ENCODE measurements at regions not wholly inside any gene's neighbourhood (a gene's known extent, or its start where the extent isn't known, plus 50 kb on each side); places are given as distances from the start of the nearest gene placed in this dataset.

- TF ChIP-seq ZNF146 (CRISPR knock-in tag; IDR thresholded peaks at IDR 0.05; ENCODE audit: unreplicated experiment) (no peak), NRF1 (conservative IDR thresholded peaks at IDR 0.05 in 1 of 2, IDR thresholded peaks at IDR 0.05 in 1 of 2) (no peak)
Measured at GRCh38 chr9:16178294-16178693, 625.5 kb downstream of the CCDC171 start (continued).

- H3K27me3 ChIP-seq (ENCODE audit: control insufficient read depth in 2 of 2, insufficient read depth in 2 of 2, low read length in 2 of 2), result no peaks in the 10 kb centered on the region
- ATAC-seq, result no peak
- no peak for DNase-seq (ENCODE audit: extremely low read depth in 1 of 4, low spot score in 3 of 4)
- H3K79me2 ChIP-seq (ENCODE audit: control insufficient read depth, insufficient read depth, low read length), result no peaks in the 10 kb centered on the region
- no peak for FAIRE-seq
- H3K36me3 ChIP-seq (ENCODE audit: control insufficient read depth, insufficient read depth, low read length), result no peaks in the 10 kb centered on the region
- in situ Hi-C loops (cut with MboI) (no loop called here), intact Hi-C loops (cut with micrococcal nuclease) (no loop called here)
- no peaks in the 10 kb centered on the region for H4K20me1 ChIP-seq (replicated peaks; ENCODE audit: control insufficient read depth, insufficient read depth, low read length)
- 0% methylated on average over 3 of the region's 5 CpGs for WGBS (ENCODE audit: insufficient coverage, low coverage, missing lambda C conversion rate)
- no TSS peak for BruUV-seq (replicated peaks)
- no peaks in the 10 kb centered on the region for H3K4me1 ChIP-seq (replicated peaks in 1 of 2; ENCODE audit: control insufficient read depth in 2 of 2, insufficient read depth in 2 of 2, low read length in 2 of 2)
- H3K9me3 ChIP-seq (replicated peaks; ENCODE audit: control insufficient read depth, insufficient read depth, low read depth, low read length), result no peaks in the 10 kb centered on the region
- no peak overlapping the region for H2AFZ ChIP-seq (ENCODE audit: low read depth, low read length)
- no peak overlapping the region for H3K4me3 ChIP-seq
- no peak overlapping the region for H3K4me2 ChIP-seq (ENCODE audit: insufficient read depth, low read length)
- H3K9me1 ChIP-seq (ENCODE audit: control insufficient read depth, insufficient read depth, low read length), result no peaks in the 10 kb centered on the region
- ChIA-PET CTCF (ENCODE audit: low intra/inter-chr PET ratio) (interaction anchor here (0.7 kb wide), 1 partner anchor 36 kb away, joined by 3 read pairs; no protein-coding TSS in a partner anchor), POLR2A (no interaction called here)
- no peak overlapping the region for H3K27ac ChIP-seq (ENCODE audit: extremely low read depth, low read depth, low read length)
- no peak overlapping the region for H3K9ac ChIP-seq (ENCODE audit: insufficient read depth in 1 of 2, low read depth in 2 of 2, low read length in 2 of 2)
- TF ChIP-seq ZNF507 (tag; conservative IDR thresholded peaks at IDR 0.05), result no peak
- TF ChIP-seq CBFB (CRISPR knock-in tag; IDR thresholded peaks at IDR 0.05), result no peak
- TF ChIP-seq JUN (IDR thresholded peaks at IDR 0.05; ENCODE audit: borderline replicate concordance, low read depth, low read length), result no peak
- TF ChIP-seq JUN (CRISPR knock-in tag; IDR thresholded peaks at IDR 0.05; ENCODE audit: borderline replicate concordance), result no peak
- TF ChIP-seq HNRNPH1 (optimal IDR thresholded peaks at IDR 0.05; ENCODE audit: low read depth, low read length), result no peak
- TF ChIP-seq ATF3 (IDR thresholded peaks at IDR 0.05), result no peak
- no peak for TF ChIP-seq ATF3 (CRISPR knock-in tag; conservative IDR thresholded peaks at IDR 0.05)
- TF ChIP-seq KAT7 (CRISPR knock-in tag; IDR thresholded peaks at IDR 0.05; ENCODE audit: borderline replicate concordance), result no peak
- no peak for TF ChIP-seq ARID3B (CRISPR knock-in tag; IDR thresholded peaks at IDR 0.05; ENCODE audit: borderline replicate concordance)
- no peak for TF ChIP-seq TCF3 (CRISPR knock-in tag; IDR thresholded peaks at IDR 0.05)
- no peak for TF ChIP-seq MYNN (IDR thresholded peaks at IDR 0.05)
- no peak for TF ChIP-seq MYNN (CRISPR knock-in tag; IDR thresholded peaks at IDR 0.05)
- TF ChIP-seq ZNF584 (CRISPR knock-in tag; IDR thresholded peaks at IDR 0.05; ENCODE audit: low read depth), result no peak
- TF ChIP-seq GTF2A2 (tag; IDR thresholded peaks at IDR 0.05), result no peak
- TF ChIP-seq ZNF668 (CRISPR knock-in tag; IDR thresholded peaks at IDR 0.05), result no peak
- TF ChIP-seq SRSF7 (optimal IDR thresholded peaks at IDR 0.05; ENCODE audit: low read depth, low read length), result no peak
- TF ChIP-seq GABPB1 (CRISPR knock-in tag; IDR thresholded peaks at IDR 0.05), result no peak
- TF ChIP-seq JUNB (CRISPR knock-in tag; conservative IDR thresholded peaks at IDR 0.05), result no peak
- TF ChIP-seq SRF (CRISPR knock-in tag; IDR thresholded peaks at IDR 0.05), result no peak
- TF ChIP-seq SREBF2 (CRISPR knock-in tag; IDR thresholded peaks at IDR 0.05), result no peak
- TF ChIP-seq ZNF197 (CRISPR knock-in tag; IDR thresholded peaks at IDR 0.05; ENCODE audit: low read depth), result no peak
- TF ChIP-seq GABPB2 (CRISPR knock-in tag; conservative IDR thresholded peaks at IDR 0.05), result no peak
Measured at GRCh38 chr9:16179566-16179965, 626.7 kb downstream of the CCDC171 start.

Data from K562 (cell line).